ENCODE measurements at regions not wholly inside any gene's neighbourhood (a gene's known extent, or its start where the extent isn't known, plus 50 kb on each side); places are given as distances from the start of the nearest gene placed in this dataset.
"Not testable (repeated sequence)": the region's sequence is repeated elsewhere in the genome, so short reads cannot be mapped to it uniquely, and the experiment has no call there.

DNA sequence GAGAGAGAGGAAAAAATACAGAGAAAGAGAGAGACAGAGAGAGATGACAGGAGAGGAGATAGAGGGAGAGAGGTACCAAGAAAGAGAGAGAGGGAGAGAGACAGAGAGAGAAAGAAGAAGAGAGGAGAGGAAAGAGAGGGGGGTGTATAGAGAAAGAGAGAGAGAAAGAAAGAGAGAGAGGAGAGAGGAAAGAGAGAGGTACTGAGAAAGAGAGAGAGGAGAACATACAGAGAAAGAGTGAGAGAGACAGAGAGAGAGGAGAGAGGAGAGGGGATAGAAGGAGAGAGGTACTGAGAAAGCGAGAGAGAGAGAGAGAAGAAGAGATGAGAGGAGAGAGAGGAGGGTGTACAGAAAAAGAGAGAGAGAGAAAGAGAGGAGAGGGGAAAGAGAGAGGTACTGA lies 269.4 kb downstream of the CRLF2 start:
- DNase-seq = no peak

DNA sequence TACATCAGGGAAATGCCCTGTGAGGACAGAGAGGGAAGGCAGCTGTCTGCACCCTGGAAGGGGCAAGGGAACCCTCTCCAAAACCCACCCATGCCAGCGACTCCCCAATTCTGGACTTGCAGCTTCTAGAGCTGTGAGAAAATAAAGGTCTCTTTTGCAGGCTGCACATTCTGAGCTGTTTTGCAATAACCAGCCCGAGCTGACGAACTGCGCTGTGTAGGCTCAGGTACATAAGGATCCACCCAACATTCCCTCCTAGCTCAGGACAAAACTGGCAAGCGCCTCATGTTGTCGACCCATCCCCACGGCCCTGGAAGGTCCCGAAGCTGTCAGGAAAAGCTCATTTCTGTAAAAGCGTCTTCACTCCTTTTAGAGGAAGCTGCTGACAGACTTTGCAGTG lies 271.8 kb downstream of the CRLF2 start:
- no peak for DNase-seq

DNA sequence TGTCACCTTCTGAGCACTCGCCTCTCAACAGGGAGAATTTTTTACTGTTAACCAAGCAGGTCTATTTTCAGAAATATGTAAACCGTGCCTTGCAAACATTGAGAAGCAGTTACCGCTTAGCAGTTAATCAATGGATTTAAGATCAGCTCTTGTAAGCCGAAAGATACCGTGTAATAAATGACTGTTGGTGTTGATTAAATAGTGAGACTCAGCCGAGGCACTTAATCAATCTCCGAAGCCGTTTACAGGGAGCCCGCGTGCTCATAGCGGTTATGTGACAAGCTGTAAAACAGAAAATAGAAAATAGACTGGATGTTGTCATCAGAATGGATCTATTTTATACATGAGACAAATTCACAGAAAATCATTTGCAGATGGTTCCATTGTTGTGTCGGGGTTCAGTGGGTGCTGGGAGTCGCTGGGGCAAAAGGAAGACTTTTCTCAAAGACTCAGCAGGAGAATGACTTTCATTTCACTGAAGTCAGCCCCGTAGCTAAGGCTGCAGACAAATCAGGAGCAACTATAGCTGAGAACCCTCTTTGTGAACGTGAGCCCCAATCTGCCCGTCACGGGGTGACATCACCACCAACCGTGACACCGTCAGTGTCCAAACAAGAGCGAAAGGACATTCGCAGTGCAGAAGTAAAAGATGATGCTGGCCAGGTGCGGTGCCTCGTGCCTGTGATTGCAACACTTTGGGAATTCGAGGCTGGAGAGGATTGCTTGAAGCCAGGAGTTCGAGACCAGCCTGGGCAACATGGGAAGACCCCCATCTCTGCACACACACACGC lies 275.3 kb downstream of the CRLF2 start:
- no peak for DNase-seq

DNA sequence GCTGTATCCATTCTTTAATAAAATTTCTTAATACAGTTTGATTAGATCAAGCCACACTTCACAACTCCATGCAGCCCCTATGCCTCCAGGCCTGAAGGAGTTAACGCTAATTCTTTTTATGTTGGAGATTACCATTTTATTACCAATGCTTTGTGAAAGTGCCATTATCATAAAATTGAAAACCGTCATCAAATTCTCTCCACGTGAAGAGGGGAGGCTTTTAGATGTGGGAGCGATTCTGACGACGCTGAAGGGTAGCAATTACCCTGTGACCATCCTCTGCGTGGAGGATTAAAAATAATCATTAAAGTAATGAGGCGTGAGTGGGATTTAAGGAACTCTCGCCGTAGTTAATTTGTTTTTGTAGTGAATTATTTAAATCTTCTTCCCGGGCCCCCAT lies 278.8 kb downstream of the CRLF2 start:
- DNase-seq = no peak

DNA sequence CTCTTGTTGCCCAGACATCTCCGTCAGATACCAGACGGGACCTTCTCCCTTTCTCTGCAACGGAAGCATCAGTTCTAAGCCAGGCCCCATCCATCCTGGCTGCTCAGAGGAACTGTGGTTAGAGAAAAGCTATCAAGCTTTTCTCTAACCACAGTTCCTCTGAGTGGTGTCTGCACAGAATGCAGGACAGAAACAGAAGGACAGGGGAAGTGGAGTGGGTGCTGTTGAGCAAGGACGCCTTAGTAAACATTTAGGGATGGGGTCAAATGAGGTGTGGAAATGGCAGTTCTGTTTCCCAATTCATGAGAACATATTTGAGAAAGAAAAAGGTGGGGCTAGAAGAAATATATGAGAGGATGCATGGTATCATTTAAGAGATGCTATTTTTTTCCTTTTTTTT lies 283.8 kb downstream of the CRLF2 start:
- DNase-seq = no peak

DNA sequence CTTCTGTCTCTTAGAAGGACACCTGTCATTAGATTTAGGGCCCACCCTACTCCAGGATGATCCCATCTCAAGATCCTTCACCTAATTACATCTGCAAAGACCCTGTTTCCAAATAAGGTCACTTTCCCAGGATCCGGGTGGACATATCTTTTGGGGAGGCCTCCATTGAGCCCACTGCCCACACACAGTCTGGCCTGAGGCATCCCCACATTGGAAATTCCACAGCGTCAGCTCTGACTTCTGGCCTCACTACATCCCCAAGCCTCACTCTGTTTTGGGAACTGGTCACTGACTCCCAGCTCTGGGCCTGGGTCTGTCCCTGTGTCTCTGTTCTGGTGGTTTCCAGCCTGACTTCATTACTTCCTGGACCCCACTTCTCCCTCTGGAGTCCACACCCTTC lies 285.5 kb downstream of the CRLF2 start:
- DNase-seq = no peak

DNA sequence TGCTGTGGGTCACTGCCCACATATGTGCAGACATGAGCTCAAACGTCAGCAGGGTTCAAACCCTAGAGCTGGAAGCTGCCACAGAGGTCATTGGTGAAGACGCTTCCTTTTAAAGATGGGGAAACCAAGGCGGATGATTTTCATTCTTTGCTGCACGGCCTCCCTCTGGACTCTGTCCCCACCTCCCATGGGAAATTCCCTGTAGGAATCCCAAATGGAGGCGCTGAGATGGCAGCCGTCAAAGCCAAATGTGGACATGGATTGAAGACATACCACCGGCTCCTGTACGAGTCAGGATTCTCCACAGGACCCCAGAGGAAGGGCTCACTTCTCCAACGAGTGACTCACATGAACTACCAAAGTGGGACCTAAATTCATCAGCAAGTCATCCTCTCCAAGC lies 286.4 kb downstream of the CRLF2 start:
- no peak for DNase-seq

DNA sequence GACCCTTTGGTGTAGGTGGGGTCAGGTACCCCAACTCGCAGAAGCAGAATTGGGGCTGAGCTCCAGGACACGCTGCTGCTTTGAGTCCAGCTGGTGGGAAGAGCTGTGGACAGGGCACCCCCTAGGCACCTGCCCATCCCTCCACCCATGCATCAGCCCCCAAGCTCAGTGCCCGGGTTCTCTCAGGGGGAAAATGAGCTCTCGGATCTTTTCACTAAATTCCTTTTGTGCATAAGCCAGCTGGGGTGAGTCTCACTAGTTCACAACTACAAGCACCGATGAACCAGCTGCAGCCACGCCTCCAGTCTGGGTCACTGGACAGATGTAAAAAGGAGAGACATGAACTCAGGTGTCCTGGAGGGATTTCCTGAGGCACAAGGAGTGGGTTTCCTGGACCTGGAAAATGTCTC lies 286.8 kb downstream of the CRLF2 start:
- no peak for DNase-seq

DNA sequence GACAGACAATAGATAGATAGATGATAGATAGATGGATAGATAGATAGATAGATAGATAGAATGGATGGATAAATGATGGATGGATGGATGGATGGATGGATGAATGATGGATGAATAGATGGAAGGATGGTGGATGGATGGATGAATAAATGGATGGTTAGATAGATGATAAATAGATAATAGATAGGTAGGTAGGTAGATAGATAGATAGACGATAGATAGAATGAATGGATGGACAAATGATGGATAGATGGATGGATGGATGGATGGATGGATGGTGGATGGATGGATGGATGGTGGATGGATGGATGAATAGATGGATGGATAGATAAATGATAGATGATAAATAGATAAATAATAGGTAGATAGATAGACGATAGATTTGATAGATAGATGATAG lies 287.4 kb downstream of the CRLF2 start:
- no peak for DNase-seq

DNA sequence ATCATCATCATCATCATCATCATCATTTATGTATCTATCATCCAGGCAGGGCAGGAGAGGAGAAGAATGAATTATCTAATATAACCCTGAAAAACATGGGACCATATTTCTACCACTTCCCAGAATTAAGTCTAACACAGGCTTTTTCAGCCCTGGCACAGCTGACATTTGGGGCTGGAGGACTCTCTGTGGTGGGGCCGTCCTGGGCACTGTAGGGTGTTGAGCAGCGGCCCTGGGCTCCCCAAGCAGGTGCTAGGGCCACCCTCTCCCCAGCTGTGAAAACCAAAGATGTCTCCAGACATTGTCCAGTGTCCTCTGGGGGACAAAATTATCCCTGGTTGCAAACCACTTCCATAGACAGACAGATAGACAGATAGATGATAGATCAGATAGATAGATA lies 288.4 kb downstream of the CRLF2 start:
- no peak for DNase-seq

DNA sequence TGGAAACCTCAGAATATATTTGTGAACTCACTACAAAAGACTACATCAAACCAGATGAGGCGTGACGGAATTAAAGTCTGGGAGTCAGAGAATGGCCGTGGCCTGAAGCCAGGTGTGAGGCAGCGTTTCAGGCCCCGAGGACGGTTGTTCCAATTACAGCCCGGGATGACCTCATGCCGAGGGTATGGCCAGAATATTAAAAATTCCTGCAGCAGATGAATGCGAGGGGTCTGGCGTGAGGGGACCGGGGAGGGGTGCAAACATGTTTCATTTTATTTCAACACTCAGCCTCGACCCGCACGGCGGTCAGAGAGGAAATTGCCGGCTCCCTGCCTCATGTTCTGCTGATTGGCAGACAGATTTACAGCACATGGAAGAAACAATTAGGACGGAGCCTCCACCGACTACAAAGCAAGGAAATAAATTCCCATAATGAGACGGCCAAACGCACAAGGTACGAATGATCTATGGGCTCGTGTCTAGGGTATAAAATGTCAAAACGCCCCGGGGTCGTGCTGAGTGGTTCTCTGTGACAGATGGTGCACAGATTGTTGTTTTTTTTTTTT lies 289.7 kb downstream of the SHOX start:
- no peak for DNase-seq

DNA sequence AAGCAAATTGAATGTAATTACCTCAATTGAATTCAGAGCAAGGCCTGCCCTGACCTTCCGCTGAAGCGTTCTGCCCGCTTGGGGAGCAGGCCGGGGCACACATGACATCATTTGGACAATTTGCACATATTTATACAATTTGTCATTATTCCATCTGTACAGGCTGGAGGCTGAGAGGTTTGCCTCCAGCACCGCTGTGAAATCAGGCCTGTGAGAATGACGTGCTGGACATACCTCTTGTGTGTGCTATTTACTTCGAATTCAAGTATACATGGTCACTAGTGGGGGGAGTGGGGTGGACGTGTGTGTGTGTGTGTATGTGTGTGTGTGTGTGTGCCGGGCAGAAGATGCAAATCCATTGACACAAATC lies 285.6 kb downstream of the SHOX start:
- no peak for DNase-seq

DNA sequence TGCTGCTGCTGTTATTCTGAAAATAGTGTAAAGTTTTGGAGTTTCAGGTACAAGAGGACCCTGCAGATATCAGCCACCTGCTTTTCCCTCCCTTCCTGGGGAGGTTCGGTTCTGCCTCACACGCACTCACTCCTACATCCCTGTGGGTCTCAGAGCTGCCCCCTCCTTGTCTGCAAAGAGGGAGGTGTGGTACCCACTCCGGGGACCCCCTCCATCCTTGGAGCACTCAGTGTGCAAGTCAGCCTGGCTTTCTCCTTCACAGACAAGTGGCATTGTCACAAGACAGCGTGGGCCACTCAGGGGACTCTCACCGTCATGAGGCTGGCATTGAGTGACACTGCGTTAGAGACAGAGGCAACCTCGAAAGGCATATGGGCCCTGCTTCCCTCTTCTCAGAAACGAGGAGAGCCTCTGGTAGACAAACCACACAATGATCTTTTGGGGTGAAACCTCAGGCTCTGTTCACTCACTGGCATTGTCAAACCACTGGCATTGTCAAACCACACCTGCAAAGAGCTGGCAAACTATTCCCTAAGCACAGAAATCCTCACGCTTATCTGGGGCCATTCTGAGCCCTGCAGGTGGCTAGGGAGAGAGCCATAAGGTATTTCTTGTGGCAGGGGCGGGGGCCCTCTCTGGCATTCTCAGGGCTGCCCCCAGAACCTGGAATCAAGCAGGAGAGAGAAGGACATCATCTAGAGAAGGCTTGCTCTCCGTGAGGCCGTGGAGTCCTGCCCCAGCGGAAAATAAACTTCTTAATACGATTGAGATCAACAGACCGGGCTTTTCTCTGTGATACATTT lies 285.0 kb downstream of the SHOX start:
- no peak for DNase-seq

DNA sequence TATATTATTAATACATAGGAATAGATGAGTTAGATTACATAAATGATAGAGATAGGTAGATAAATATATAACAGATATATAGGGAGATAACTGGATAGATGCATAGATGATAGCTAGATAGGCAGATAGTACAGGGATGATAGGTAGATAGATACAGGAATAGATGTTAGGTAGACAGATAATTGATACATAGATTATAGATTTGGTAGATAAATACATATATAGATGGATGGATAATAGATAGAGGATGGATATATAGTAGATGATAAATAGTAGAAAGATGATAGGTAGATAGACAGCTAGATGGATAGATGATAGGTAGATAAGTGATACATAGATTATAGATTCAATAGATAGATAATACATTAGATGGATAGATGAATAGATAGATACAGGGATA lies 283.6 kb downstream of the SHOX start:
- DNase-seq = no peak

DNA sequence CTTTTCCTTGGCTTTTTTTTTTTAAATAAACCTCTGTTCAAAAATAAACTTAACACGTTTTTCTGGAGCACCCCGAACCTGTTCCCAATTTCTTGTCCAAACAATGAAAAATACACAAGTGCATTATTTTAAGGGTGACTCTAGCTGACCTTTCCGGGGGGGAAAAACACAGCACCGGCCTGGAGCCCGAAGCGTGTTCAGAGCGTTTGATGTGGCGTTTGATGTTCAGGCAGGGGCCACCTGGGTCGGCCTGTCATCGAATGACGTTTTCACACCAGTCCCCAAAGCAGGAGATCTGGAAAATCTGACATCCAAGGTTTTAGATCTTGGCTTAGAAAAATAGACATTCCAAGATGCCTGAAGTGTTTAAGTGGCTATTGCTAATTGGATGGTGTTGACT lies 282.1 kb downstream of the SHOX start:
- no peak for DNase-seq

DNA sequence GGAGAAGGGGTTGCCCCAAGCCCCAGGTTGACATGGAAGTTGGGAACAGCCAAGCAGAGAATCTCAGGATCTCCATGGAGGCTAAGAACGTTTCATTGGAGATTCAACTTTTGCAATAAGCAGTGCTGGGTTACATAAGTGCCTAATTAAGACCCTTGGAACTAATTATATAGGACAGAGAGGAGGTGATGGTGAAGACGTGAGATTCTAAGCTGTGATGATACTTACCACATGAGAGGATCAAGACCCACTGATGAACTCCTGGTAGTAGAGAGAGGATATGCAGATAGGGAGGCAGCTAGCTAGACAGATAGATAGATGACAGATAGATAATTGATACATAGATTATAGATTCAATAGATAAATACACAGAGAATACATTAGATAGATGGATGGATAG lies 278.5 kb downstream of the SHOX start:
- DNase-seq = not testable (repeated sequence)

DNA sequence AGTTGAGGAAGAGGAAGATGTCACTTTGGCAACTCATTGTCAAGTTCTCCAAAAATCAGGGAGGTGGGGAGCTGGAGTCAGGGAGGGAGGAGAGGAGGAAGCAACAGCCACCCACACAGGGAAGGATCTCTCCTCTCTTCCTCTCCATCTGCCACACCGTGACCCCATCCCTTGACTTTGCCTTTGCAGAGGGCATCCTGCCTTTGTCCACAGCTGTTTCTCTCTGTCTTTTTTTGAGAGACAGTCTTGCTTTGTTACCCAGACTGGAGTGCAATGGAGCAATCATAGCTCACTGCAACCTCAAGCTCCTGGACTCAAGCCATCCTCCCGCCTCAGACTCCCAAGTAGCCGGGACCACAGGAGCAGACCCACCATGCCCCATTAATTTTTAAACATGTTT lies 276.0 kb downstream of the SHOX start:
- no peak for DNase-seq

DNA sequence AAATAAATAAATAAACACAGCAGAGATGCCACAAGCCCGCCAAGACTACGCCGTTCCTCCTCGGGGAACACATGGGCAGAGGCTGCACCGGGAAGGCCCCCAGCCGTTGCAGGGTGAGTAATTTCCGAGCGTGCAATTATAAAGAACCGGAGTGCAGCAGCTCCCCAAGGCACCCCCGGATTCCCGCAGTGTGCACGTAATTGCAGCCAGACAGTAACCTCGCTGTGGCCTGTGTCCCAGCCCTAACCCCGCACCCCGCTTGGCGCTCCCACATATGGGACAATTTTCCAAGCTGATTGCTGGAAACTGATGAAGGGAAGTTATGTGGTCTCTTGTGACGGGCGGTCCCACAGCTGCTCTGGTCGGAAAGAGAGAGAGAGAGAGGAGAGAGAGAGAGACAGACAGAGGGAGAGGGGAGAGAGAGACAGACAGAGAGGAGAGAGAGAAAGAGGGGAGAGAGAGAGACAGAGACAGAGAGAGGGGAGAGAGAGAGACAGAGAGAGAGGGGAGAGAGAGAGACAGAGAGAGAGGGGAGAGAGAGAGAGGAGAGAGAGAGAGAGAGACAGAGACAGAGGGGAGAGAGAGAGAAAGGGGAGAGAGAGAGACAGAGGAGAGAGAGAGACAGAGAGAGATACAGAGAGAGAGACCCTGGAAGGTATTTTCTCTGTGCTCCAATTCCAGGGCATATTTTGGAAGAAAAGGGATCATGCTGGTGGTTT lies 275.4 kb downstream of the SHOX start:
- DNase-seq = no peak

DNA sequence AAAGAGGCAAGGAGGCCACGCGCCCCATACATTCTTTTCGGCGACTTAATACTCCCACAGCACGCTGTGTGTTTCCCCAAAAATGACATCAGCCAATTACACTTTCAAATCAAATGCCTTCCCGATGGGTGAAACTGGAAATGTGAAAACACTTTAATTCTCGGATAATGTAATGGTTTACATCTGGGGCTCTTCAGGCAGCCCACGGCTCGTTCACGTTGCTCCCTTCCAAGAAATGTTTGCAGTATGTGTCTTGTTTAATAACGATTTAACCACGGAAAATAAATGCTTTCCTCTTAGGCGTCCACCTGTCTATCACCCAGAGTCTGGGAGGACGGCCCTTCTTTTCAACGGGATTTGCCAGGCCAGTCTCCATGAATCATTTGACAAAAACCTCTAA lies 272.5 kb downstream of the SHOX start:
- no peak for DNase-seq

DNA sequence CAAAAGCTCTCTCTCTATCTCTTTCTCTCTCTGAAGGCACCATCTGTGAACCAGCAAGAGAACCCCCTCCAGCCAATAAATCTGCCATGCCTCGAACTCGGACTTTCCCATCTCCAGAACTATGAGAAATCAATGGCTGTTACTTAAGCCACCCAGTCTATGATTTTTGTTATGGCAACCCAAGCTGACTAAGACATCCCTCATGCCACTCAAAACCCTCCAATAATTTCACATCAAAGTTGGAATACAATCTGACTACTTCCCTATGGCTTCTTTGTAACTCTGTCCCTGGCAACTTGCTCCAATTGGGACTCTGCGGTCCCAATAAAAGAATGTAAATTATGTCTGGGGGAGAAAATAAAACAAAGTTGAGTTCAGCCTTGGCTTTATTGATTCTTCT lies 265.7 kb downstream of the SHOX start:
- no peak for DNase-seq

DNA sequence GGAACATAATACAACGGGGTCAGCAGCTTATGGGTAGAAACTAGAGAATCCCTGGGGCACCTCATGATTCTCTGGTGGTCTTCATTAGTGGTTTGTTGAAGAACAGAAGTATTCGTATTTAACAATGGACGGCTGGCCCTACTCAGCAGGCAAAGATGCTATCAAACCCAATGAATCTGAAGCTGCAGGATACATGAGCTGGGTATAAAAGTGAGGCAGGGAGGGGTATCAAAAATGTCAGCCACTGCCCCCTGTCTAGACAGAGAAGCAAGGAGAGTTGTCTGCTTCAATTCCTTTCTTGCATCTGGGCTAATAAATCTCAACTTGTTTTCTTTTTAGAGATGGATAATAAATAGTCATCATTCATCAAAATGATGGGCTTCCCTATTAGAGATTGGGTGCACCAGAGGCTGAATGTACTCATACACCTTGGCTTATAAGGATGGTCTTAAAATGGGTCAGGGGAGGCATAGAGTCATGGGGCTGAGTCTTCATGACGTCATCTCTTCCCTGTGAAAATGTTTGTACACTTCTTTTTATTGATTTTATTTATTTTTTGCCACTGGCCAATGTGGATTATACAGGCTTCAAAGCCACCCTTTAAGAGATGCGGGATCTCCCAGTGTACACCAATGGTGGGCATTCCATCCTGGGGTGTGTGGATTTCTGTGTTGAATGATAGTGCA lies 259.5 kb downstream of the SHOX start:
- DNase-seq = no peak

DNA sequence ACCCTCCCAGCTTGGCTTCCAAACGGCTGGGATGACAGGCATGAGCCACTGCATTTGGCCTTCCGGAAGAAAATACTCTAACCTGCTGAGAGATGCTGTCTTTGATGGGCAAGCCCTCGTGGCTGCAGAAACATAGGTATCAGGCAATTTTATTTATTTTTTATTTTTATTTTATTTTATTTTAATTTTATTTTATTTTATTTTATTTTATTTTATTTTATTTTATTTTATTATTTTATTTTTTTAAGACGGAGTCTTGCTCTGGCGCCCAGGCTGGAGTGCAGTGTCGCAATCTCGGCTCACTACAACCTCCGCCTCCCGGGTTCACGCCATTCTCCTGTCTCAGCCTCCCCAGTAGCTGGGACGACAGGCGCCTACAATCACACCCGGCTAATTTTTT lies 257.1 kb downstream of the SHOX start:
- not testable (repeated sequence) for DNase-seq

DNA sequence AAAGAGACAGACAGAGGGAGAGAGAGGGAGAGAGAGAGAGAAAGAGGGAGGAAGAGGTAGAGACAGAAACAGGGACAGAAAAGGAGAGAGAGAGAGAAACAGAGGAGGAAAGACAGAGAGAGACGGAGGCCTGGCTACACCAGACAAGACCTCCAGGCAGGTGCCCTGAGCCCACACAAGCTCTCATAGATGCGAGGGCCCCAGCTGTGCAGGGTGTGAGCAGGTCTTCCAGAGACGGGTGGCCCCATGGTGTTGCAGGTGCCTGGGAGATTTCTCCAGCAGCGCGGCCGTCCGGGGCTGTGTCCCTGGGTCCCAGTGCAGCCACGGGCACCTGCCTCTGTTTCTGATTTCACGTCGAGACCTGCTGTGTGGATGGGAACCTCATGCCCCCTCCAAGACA lies 253.0 kb downstream of the SHOX start:
- DNase-seq = no peak
